Hepatocyte (in vitro differentiated cells): ENCODE measurements at regions not wholly inside any gene's neighbourhood (a gene's known extent, or its start where the extent isn't known, plus 50 kb on each side); places are given as distances from the start of the nearest gene placed in this dataset.

ENCODE experiments used
- DNase-seq: peaks from one replicate; pipeline ENCODE4 v3.0.0-alpha.2; 2016; ENCODE audit warnings: low spot score
- H2AFZ ChIP-seq: fragments of 200-600 bp; sonication (generic); 2 replicates; pipeline ENCODE4 v1.6.0; 2016; ENCODE audit warnings: antibody characterized with exemption, mild to moderate bottlenecking
- H3K27ac ChIP-seq: fragments of 200-600 bp; sonication (generic); 2 replicates; pipeline ENCODE4 v1.5.1; 2016; ENCODE audit warnings: mild to moderate bottlenecking
- H3K27me3 ChIP-seq: fragments of 200-600 bp; sonication (generic); 2 replicates; pipeline ENCODE4 v1.6.1; 2016
- H3K36me3 ChIP-seq: fragments of 200-600 bp; sonication (generic); replicated peaks from 2 replicates; pipeline ENCODE4 v1.5.1; 2016; ENCODE audit warnings: low read depth; ENCODE audit not compliant: insufficient read depth
- H3K4me1 ChIP-seq: fragments of 200-600 bp; sonication (generic); 2 replicates; pipeline ENCODE4 v1.5.1; 2016; ENCODE audit warnings: mild to moderate bottlenecking, moderate library complexity; ENCODE audit not compliant: insufficient read depth
- H3K4me2 ChIP-seq: fragments of 200-600 bp; sonication (generic); 2 replicates; pipeline ENCODE4 v1.6.0; 2016
- H3K4me3 ChIP-seq: fragments of 200-600 bp; sonication (generic); 2 replicates; pipeline ENCODE4 v1.5.1; 2016; ENCODE audit warnings: mild to moderate bottlenecking
- H3K79me2 ChIP-seq: fragments of 200-600 bp; sonication (generic); 2 replicates; pipeline ENCODE4 v1.6.0; 2017; ENCODE audit warnings: mild to moderate bottlenecking
- H3K9me2 ChIP-seq: fragments of 200-600 bp; sonication (generic); replicated peaks from 2 replicates; pipeline ENCODE4 v1.6.0; 2017; ENCODE audit warnings: mild to moderate bottlenecking; ENCODE audit not compliant: insufficient read depth
- H3K9me3 ChIP-seq: fragments of 200-600 bp; sonication (generic); 2 replicates; pipeline ENCODE4 v1.5.1; 2016; ENCODE audit warnings: low read depth, mild to moderate bottlenecking
- H4K20me1 ChIP-seq: fragments of 200-600 bp; sonication (generic); 2 replicates; pipeline ENCODE4 v1.6.0; 2016; ENCODE audit warnings: mild to moderate bottlenecking; ENCODE audit not compliant: insufficient read depth, poor library complexity, severe bottlenecking
- EZH2 ChIP-seq: fragments of 200-600 bp; sonication (generic); IDR thresholded peaks from 2 replicates; pipeline ENCODE4 v1.6.1; 2016; ENCODE audit warnings: antibody characterized with exemption, mild to moderate bottlenecking, borderline replicate concordance
- EZH2phosphoT487 ChIP-seq: fragments of 200-600 bp; sonication (generic); IDR thresholded peaks from one replicate; pipeline ENCODE4 v1.6.1; 2018; ENCODE audit warnings: antibody characterized with exemption, mild to moderate bottlenecking, low read depth, moderate library complexity; ENCODE audit not compliant: unreplicated experiment, severe bottlenecking
- WGBS: methylation state at CpG from one replicate; pipeline ENCODE4 v1.1.6; 2016; ENCODE audit warnings: low lambda C conversion rate; ENCODE audit errors: missing lambda C conversion rate; 5-methylcytosine and 5-hydroxymethylcytosine counted together
- TF ChIP-seq, protein P1 (sequence below): fragments of 200-600 bp; sonication (generic); IDR thresholded peaks from 2 replicates; pipeline ENCODE4 v1.5.1; 2016; ENCODE audit warnings: antibody characterized with exemption, mild to moderate bottlenecking; ENCODE audit not compliant: poor library complexity

DNA sequence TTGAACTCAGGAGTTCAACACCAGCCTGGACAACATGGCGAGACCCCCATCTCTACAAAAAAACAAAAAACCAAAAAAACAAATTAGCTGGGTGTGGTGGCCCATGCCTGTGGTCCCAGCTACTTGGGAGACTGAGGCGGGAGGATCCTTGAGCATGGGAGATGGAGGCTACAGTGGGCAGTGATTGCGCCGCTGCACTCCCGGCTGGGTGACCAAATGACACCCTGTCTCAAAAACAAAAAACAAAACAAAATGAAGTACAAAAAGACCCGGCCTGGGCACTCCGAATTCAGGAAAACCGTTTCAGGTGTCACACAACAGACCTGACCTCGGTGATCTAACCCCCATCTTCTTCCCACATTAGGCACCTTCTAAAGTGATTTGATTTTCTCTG lies 65.5 kb downstream of the INSIG1 start:
- 92% methylated on average over 9 of the region's 9 CpGs for WGBS
- no peak overlapping the region for H2AFZ ChIP-seq
- no peaks in the 10 kb centered on the region for H3K36me3 ChIP-seq
- no peak overlapping the region for H3K4me2 ChIP-seq
- H3K27me3 ChIP-seq: peaks cover 52% of the 10 kb centered on the region
- no peaks in the 10 kb centered on the region for H3K9me2 ChIP-seq
- H3K9me3 ChIP-seq: no peaks in the 10 kb centered on the region
- DNase-seq: no peak
- no peaks in the 10 kb centered on the region for H3K4me1 ChIP-seq
- H3K79me2 ChIP-seq: no peaks in the 10 kb centered on the region
- TF ChIP-seq, protein P1, sequence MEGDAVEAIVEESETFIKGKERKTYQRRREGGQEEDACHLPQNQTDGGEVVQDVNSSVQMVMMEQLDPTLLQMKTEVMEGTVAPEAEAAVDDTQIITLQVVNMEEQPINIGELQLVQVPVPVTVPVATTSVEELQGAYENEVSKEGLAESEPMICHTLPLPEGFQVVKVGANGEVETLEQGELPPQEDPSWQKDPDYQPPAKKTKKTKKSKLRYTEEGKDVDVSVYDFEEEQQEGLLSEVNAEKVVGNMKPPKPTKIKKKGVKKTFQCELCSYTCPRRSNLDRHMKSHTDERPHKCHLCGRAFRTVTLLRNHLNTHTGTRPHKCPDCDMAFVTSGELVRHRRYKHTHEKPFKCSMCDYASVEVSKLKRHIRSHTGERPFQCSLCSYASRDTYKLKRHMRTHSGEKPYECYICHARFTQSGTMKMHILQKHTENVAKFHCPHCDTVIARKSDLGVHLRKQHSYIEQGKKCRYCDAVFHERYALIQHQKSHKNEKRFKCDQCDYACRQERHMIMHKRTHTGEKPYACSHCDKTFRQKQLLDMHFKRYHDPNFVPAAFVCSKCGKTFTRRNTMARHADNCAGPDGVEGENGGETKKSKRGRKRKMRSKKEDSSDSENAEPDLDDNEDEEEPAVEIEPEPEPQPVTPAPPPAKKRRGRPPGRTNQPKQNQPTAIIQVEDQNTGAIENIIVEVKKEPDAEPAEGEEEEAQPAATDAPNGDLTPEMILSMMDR: no peak
- TF ChIP-seq EZH2 (no peak), EZH2phosphoT487 (no peak)
- H3K4me3 ChIP-seq: no peak overlapping the region
- H3K27ac ChIP-seq: no peak overlapping the region
- no peaks in the 10 kb centered on the region for H4K20me1 ChIP-seq

DNA sequence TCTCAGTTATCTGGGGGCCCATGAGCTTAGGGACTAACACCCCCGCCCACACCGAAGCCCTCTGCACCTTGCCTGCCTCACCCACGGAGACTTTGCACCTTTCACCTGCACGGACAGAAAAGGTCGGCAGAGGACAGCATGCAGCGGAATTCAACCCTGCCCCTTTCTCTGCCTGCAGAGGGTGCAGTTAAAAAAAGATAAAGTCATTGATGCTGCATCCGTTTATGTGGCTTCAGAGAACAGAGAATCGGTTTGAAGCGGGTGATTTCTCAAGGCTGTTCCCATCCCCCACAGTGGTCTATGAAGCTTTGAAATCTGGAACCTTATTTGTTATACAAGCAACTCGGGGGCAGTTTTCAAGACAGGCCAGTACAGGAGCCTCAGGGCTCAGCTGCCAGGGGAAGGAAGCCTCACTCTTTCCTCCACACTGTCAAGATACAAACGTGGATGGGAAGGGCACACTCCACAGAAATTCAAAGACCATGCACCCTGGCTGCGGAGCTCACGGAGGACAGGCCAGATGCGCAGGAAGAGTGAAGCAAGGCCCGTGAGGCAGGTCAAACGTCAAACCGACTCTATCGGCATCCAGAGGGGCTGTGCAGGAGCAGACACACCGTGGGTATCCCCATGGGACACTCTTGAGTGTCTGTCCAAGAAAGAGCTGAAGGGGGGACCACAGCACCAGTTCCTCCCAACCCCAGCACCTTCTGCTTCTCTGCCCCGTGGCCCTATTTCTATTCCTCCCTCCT lies 66.3 kb downstream of the INSIG1 start:
- DNase-seq: no peak
- H3K27me3 ChIP-seq: peaks cover 46% of the 10 kb centered on the region
- no peaks in the 10 kb centered on the region for H3K79me2 ChIP-seq
- no peak overlapping the region for H3K4me2 ChIP-seq
- H3K4me1 ChIP-seq: no peaks in the 10 kb centered on the region
- no peaks in the 10 kb centered on the region for H3K9me2 ChIP-seq
- 54% methylated on average over 20 of the region's 20 CpGs for WGBS
- no peaks in the 10 kb centered on the region for H3K36me3 ChIP-seq
- H3K9me3 ChIP-seq: no peaks in the 10 kb centered on the region
- H3K4me3 ChIP-seq: no peak overlapping the region
- TF ChIP-seq EZH2: no peak
- TF ChIP-seq, protein P1: no peak
- no peak for TF ChIP-seq EZH2phosphoT487
- H3K27ac ChIP-seq: no peak overlapping the region
- H2AFZ ChIP-seq: no peak overlapping the region
- no peaks in the 10 kb centered on the region for H4K20me1 ChIP-seq

DNA sequence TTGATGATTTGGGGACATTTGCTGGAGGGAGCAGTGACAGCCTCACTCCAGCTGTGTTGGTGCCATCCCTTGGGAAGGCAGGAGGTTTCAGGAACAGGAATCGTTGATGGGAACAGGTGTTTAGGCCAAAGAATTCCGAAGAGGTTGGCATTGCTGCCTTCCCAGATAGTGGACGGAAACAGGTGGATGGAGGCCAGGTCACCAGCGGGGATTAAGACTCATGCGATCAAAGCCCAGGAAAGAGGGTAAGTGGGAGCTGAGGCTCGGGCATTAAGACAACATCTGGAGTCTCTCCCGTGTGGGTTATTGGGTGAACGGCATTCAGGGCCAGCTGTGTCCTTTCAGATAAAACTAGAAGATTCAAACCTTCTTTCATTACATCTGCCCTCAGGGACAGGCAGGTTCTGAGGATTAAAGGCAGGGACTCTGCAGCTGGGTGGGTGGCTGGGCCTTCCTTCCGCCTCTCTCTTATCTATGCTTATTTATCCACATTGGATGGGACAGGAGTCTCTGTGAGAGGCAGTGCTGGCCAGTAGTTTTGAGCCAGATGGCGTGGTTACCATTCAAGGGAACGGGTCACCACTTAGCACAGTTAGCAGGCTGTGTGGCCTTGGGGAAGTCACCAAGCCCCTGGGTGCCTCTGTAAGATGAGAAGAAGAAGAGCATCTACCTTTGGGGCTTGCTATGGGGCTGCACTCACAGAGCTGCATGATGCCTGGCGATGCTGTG lies 67.6 kb downstream of the INSIG1 start:
- DNase-seq: no peak
- TF ChIP-seq EZH2phosphoT487 (no peak), EZH2 (no peak)
- TF ChIP-seq, protein P1: no peak
- H3K4me1 ChIP-seq: no peaks in the 10 kb centered on the region
- WGBS: 50% methylated on average over 12 of the region's 12 CpGs
- no peak overlapping the region for H3K27ac ChIP-seq
- H3K36me3 ChIP-seq: no peaks in the 10 kb centered on the region
- no peaks in the 10 kb centered on the region for H3K9me2 ChIP-seq
- H3K9me3 ChIP-seq: no peaks in the 10 kb centered on the region
- H3K79me2 ChIP-seq: no peaks in the 10 kb centered on the region
- H2AFZ ChIP-seq: no peak overlapping the region
- H4K20me1 ChIP-seq: no peaks in the 10 kb centered on the region
- H3K4me3 ChIP-seq: no peak overlapping the region
- H3K4me2 ChIP-seq: no peak overlapping the region
- H3K27me3 ChIP-seq: peaks cover 48% of the 10 kb centered on the region
